Mesothelial cell of epicardium (in vitro differentiated cells): ENCODE measurements at regions not wholly inside any gene's neighbourhood (a gene's known extent, or its start where the extent isn't known, plus 50 kb on each side); places are given as distances from the start of the nearest gene placed in this dataset.

Source experiments
- DNase-seq, 2 experiments: peaks; one replicate each; pipeline ENCODE4 v3.0.0; 2021; ENCODE audit warnings: low spot score in 2 of 2; ENCODE audit not compliant: unreplicated experiment in 2 of 2
- H3K27ac Mint-ChIP-seq: 2 replicates; pipeline ENCODE4 v1.8.0; 2021; ENCODE audit warnings: mixed read lengths
- H3K27me3 Mint-ChIP-seq: 2 replicates; pipeline ENCODE4 v1.8.0; 2021; ENCODE audit warnings: low read depth, mixed read lengths
- H3K36me3 Mint-ChIP-seq: 2 replicates; pipeline ENCODE4 v1.8.0; 2021; ENCODE audit warnings: mixed read lengths
- H3K4me1 Mint-ChIP-seq: 2 replicates; pipeline ENCODE4 v1.8.0; 2021; ENCODE audit warnings: mixed read lengths
- H3K4me3 Mint-ChIP-seq: 2 replicates; pipeline ENCODE4 v1.8.0; 2021; ENCODE audit warnings: mild to moderate bottlenecking, moderate library complexity, mixed read lengths
- H3K9me3 Mint-ChIP-seq: 2 replicates; pipeline ENCODE4 v1.8.0; 2021; ENCODE audit warnings: mixed read lengths
- TF ChIP-seq, protein P1 (sequence below): fragments of 200-600 bp; sonication (generic); IDR thresholded peaks from one replicate; pipeline ENCODE4 v1.5.0; 2021; ENCODE audit warnings: antibody characterized with exemption; ENCODE audit not compliant: unreplicated experiment

DNA sequence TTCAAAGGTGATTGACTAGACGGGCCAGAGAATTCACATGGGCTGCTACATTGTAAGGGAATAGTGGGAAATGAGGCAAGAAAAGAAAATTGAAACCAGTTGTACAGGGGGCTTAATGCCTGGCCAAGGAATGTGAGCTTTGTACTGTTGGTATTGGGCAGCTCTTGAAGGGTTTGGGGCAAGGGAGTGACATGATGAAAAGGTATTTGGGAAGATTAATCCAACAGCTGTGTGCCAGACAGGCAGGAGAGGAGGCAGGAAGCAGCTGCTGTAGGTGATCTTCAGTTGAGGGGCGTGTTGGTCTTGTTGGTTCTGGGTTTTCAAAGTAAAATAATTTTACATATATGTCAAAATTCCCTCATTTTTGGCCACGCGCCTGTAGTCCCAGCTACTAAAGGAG lies 384.5 kb upstream of the TENM3 start:
- Mint-ChIP-seq H3K27me3 (peaks cover 3% of the 10 kb centered on the region), H3K4me1 (peaks cover 14% of the 10 kb centered on the region), H3K9me3 (peaks cover 3% of the 10 kb centered on the region), H3K4me3 (no peak overlapping the region), H3K36me3 (no peaks in the 10 kb centered on the region), H3K27ac (no peak overlapping the region)
- DNase-seq = no peak
- TF ChIP-seq, protein P1, sequence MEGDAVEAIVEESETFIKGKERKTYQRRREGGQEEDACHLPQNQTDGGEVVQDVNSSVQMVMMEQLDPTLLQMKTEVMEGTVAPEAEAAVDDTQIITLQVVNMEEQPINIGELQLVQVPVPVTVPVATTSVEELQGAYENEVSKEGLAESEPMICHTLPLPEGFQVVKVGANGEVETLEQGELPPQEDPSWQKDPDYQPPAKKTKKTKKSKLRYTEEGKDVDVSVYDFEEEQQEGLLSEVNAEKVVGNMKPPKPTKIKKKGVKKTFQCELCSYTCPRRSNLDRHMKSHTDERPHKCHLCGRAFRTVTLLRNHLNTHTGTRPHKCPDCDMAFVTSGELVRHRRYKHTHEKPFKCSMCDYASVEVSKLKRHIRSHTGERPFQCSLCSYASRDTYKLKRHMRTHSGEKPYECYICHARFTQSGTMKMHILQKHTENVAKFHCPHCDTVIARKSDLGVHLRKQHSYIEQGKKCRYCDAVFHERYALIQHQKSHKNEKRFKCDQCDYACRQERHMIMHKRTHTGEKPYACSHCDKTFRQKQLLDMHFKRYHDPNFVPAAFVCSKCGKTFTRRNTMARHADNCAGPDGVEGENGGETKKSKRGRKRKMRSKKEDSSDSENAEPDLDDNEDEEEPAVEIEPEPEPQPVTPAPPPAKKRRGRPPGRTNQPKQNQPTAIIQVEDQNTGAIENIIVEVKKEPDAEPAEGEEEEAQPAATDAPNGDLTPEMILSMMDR = no peak

- H3K27ac Mint-ChIP-seq = no peak overlapping the region
- DNase-seq = no peak
- no peak overlapping the region for H3K4me3 Mint-ChIP-seq
- peaks cover 14% of the 10 kb centered on the region for H3K4me1 Mint-ChIP-seq
- TF ChIP-seq, protein P1 = no peak
- H3K9me3 Mint-ChIP-seq = peaks cover 6% of the 10 kb centered on the region
- no peaks in the 10 kb centered on the region for H3K36me3 Mint-ChIP-seq
- peaks cover 3% of the 10 kb centered on the region for H3K27me3 Mint-ChIP-seq
Observed at GRCh38 chr4:181859439-181859838, 383.8 kb upstream of the TENM3 start.

GRCh38 chr4:181860157-181860556 lies 383.0 kb upstream of the TENM3 start:
- TF ChIP-seq, protein P1 = no peak
- Mint-ChIP-seq H3K4me1 (peaks cover 14% of the 10 kb centered on the region), H3K27me3 (peaks cover 3% of the 10 kb centered on the region), H3K9me3 (peaks cover 6% of the 10 kb centered on the region), H3K27ac (peak overlapping the region; percentile 5), H3K36me3 (no peaks in the 10 kb centered on the region), H3K4me3 (no peak overlapping the region)
- no peak for DNase-seq

DNA sequence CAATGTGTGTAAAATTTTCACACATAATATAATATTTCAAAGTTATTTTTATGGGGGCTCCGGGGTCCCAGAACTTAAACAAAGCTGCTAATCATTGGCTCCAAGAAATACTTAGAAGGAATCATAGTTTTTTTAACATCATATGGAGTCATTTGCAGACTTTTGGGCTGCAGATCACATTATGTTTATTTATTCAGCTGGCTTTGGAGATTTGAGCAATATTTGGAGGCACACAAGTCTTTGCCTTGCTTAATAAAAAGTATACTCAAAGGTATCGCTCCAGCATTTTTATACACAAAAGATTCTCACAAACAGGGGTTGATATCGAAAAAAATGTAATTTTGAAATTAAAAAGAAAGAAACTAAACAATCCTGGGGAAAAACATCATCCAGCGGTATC lies 382.5 kb upstream of the TENM3 start:
- DNase-seq = no peak
- H3K4me1 Mint-ChIP-seq = peaks cover 14% of the 10 kb centered on the region
- peak overlapping the region; percentile 5 for H3K27ac Mint-ChIP-seq
- no peak overlapping the region for H3K4me3 Mint-ChIP-seq
- no peaks in the 10 kb centered on the region for H3K36me3 Mint-ChIP-seq
- peaks cover 3% of the 10 kb centered on the region for H3K9me3 Mint-ChIP-seq
- peaks cover 3% of the 10 kb centered on the region for H3K27me3 Mint-ChIP-seq
- TF ChIP-seq, protein P1 = no peak

GRCh38 chr4:181863856-181864255 lies 379.3 kb upstream of the TENM3 start:
- no peak for DNase-seq
- H3K27me3 Mint-ChIP-seq = no peaks in the 10 kb centered on the region

DNA sequence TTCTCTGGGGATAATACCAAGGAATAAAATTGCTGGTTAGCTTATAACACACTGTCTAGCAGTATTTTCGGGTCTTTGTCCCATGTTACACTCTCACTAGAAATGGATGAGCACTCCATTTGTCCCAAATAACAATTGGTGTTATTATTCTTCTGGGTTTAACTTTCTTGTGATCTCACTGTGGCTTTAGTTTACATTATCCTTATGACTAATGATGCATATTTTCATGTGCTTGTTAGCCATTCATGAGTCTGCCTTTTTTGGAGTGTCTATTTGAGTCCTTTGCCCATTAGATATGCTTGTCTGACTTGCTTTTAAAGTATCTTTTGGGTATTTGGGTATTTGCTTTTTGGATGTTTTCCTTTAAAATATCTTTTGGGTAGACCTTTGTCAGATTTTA lies 372.9 kb upstream of the TENM3 start:
- no peak for DNase-seq
- Mint-ChIP-seq H3K27me3 (no peaks in the 10 kb centered on the region), H3K9me3 (peaks cover 7% of the 10 kb centered on the region), H3K27ac (no peak overlapping the region), H3K36me3 (peaks cover 3% of the 10 kb centered on the region), H3K4me1 (no peaks in the 10 kb centered on the region), H3K4me3 (no peak overlapping the region)
- TF ChIP-seq, protein P1 = no peak

More at GRCh38 chr4:181863856-181864255, 379.3 kb upstream of the TENM3 start:
- Mint-ChIP-seq H3K27ac (no peak overlapping the region), H3K9me3 (peaks cover 3% of the 10 kb centered on the region), H3K36me3 (no peaks in the 10 kb centered on the region), H3K4me1 (peaks cover 10% of the 10 kb centered on the region), H3K4me3 (no peak overlapping the region)
- TF ChIP-seq, protein P1 = no peak
